ENCODE measurements at regions not wholly inside any gene's neighbourhood (a gene's known extent, or its start where the extent isn't known, plus 50 kb on each side); places are given as distances from the start of the nearest gene placed in this dataset.
"Not testable (repeated sequence)": the region's sequence is repeated elsewhere in the genome, so short reads cannot be mapped to it uniquely, and the experiment has no call there.

GRCh38 chr13:81058916-81059290, 718.0 kb upstream of the SPRY2 start:
- Histone ChIP-seq H3K4me3 (ENCODE audit: low read depth, low read length) (no peak overlapping the region), H3K36me3 (ENCODE audit: insufficient read depth) (no peaks in the 10 kb centered on the region), H3K4me1 (ENCODE audit: insufficient read depth) (no peaks in the 10 kb centered on the region), H3K27ac (ENCODE audit: low read depth) (no peak overlapping the region)
- no peak for DNase-seq (ENCODE audit: extremely low spot score)
- 27% methylated on average over 1 of the region's 1 CpG for WGBS

- H3K4me1 ChIP-seq (ENCODE audit: insufficient read depth) = no peaks in the 10 kb centered on the region
- H3K36me3 ChIP-seq (ENCODE audit: insufficient read depth) = no peaks in the 10 kb centered on the region
- no peak overlapping the region for H3K4me3 ChIP-seq (ENCODE audit: low read depth, low read length)
- H3K27ac ChIP-seq (ENCODE audit: low read depth) = no peak overlapping the region
- 63% methylated on average over 3 of the region's 3 CpGs for WGBS
- DNase-seq (ENCODE audit: extremely low spot score) = no peak
Measured at GRCh38 chr13:81058211-81058915, 717.4 kb upstream of the SPRY2 start.

DNA sequence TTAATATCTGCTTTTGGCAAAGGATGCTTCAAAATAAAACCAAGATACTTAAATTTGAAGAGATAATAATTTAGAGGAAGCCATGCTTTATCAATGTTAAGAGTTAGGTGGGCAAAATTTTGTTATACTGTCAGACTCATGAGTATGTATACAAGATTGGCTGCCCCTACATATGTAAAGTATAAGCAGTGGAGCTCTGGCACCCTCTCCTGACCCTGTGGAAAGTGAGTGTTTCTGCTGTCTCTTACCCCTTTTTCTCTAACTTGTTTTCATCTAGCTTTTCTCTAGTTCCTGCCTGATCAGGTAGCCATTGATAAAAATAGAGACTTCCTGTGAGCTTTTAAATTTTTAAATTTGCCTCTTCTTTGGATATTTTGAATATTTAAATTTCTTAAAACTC, 710.9 kb upstream of the SPRY2 start:
- DNase-seq (ENCODE audit: extremely low spot score) = no peak
- Histone ChIP-seq H3K4me3 (ENCODE audit: low read depth, low read length) (no peak overlapping the region), H3K36me3 (ENCODE audit: insufficient read depth) (no peaks in the 10 kb centered on the region), H3K27ac (ENCODE audit: low read depth) (no peak overlapping the region), H3K4me1 (ENCODE audit: insufficient read depth) (no peaks in the 10 kb centered on the region)

GRCh38 chr13:81048026-81048461, 707.1 kb upstream of the SPRY2 start:
- no peaks in the 10 kb centered on the region for H3K36me3 ChIP-seq (ENCODE audit: insufficient read depth)
- WGBS = 74% methylated on average over 7 of the region's 7 CpGs
- no peak overlapping the region for H3K27ac ChIP-seq (ENCODE audit: low read depth)
- no peaks in the 10 kb centered on the region for H3K4me1 ChIP-seq (ENCODE audit: insufficient read depth)
- no peak overlapping the region for H3K4me3 ChIP-seq (ENCODE audit: low read depth, low read length)
- DNase-seq (ENCODE audit: extremely low spot score) = no peak

DNA sequence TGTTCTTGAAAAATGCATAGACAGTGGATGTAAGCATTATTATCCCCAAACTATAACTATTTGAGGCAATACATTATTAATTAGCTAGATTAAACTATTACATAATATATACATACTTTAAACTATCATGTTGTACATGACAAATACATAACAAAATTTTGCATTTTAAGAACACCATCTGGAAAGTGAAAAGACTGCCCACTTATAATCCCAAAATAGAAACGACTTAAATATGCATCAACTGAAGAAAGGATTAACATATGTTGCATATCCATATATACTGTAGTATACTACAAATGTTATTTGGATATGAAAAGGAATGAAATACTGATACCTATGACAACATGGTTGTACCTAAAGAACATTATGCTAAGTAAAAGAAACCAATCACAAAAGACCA, 700.8 kb upstream of the SPRY2 start:
- no peak overlapping the region for H3K27ac ChIP-seq (ENCODE audit: low read depth)
- no peak overlapping the region for H3K4me3 ChIP-seq (ENCODE audit: low read depth, low read length)
- no peak for DNase-seq (ENCODE audit: extremely low spot score)
- H3K4me1 ChIP-seq (ENCODE audit: insufficient read depth) = no peaks in the 10 kb centered on the region
- no peaks in the 10 kb centered on the region for H3K36me3 ChIP-seq (ENCODE audit: insufficient read depth)
- WGBS = 65% methylated on average over 1 of the region's 1 CpG

DNA sequence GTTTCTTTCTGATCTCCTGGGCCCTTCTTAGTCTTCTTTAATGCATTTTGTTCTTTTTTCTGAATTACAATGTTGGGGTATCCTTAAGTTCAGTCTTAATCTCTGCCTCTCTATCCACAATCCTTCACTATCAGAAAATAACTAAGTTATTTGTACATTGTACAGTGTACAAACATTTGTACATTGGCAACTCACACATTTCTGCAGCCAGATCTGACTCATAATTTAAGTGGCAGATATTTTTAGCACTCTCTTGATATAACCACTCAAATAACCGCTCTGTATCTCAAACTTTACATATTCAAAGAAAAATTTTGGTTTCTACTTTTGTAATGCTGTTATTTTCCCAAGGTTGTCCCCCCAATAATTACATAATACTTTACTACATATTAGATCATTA, 691.1 kb upstream of the SPRY2 start:
- Histone ChIP-seq H3K36me3 (ENCODE audit: insufficient read depth) (no peaks in the 10 kb centered on the region), H3K4me3 (ENCODE audit: low read depth, low read length) (no peak overlapping the region), H3K4me1 (ENCODE audit: insufficient read depth) (no peaks in the 10 kb centered on the region), H3K27ac (ENCODE audit: low read depth) (no peak overlapping the region)
- 74% methylated on average over 1 of the region's 1 CpG for WGBS
- DNase-seq (ENCODE audit: extremely low spot score) = no peak

DNA sequence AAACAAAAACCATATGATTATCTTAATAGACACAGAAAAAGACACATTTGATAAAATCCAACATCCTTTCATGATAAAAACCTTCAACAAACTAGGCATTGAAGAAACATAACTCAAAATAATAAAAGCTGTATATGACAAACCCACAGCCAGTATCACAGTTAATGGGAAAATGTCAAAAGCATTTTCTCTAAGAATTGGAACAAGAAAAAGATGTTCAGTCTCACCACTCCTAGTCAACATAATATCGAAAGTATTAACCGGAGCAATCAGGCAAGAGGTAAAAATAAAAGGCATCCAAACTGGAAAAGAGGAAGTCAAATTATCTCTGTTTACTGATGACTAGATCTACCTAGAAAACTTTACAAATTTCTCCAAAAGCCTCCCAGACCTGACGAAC, 684.2 kb upstream of the SPRY2 start:
- WGBS = 59% methylated on average over 3 of the region's 3 CpGs
- Histone ChIP-seq H3K4me1 (ENCODE audit: insufficient read depth) (no peaks in the 10 kb centered on the region), H3K27ac (ENCODE audit: low read depth) (no peak overlapping the region), H3K4me3 (ENCODE audit: low read depth, low read length) (no peak overlapping the region), H3K36me3 (ENCODE audit: insufficient read depth) (no peaks in the 10 kb centered on the region)
- no peak for DNase-seq (ENCODE audit: extremely low spot score)

- Histone ChIP-seq H3K4me3 (ENCODE audit: low read depth, low read length) (no peak overlapping the region), H3K36me3 (ENCODE audit: insufficient read depth) (no peaks in the 10 kb centered on the region), H3K27ac (ENCODE audit: low read depth) (no peak overlapping the region), H3K4me1 (ENCODE audit: insufficient read depth) (no peaks in the 10 kb centered on the region)
- DNase-seq (ENCODE audit: extremely low spot score) = no peak
- WGBS = 84% methylated on average over 5 of the region's 5 CpGs
Measured at GRCh38 chr13:81021284-81021840, 680.4 kb upstream of the SPRY2 start.

- 73% methylated on average over 2 of the region's 2 CpGs for WGBS
- Histone ChIP-seq H3K4me3 (ENCODE audit: low read depth, low read length) (no peak overlapping the region), H3K27ac (ENCODE audit: low read depth) (no peak overlapping the region)
Measured at GRCh38 chr13:81020010-81020409, 679.1 kb upstream of the SPRY2 start.

GRCh38 chr13:81018936-81019335, 678.0 kb upstream of the SPRY2 start:
- H3K4me3 ChIP-seq (ENCODE audit: low read depth, low read length) = no peak overlapping the region
- DNase-seq (ENCODE audit: extremely low spot score) = no peak
- WGBS = 55% methylated on average over 3 of the region's 3 CpGs
- no peaks in the 10 kb centered on the region for H3K36me3 ChIP-seq (ENCODE audit: insufficient read depth)
- H3K4me1 ChIP-seq (ENCODE audit: insufficient read depth) = no peaks in the 10 kb centered on the region
- no peak overlapping the region for H3K27ac ChIP-seq (ENCODE audit: low read depth)

More at GRCh38 chr13:81020010-81020409, 679.1 kb upstream of the SPRY2 start:
- Histone ChIP-seq H3K36me3 (ENCODE audit: insufficient read depth) (no peaks in the 10 kb centered on the region), H3K4me1 (ENCODE audit: insufficient read depth) (no peaks in the 10 kb centered on the region)
- no peak for DNase-seq (ENCODE audit: extremely low spot score)

GRCh38 chr13:81017513-81018152, 676.7 kb upstream of the SPRY2 start:
- DNase-seq (ENCODE audit: extremely low spot score) = peak; percentile 8
- no peak overlapping the region for H3K4me3 ChIP-seq (ENCODE audit: low read depth, low read length)
- H3K36me3 ChIP-seq (ENCODE audit: insufficient read depth) = no peaks in the 10 kb centered on the region
- H3K27ac ChIP-seq (ENCODE audit: low read depth) = no peak overlapping the region
- no peaks in the 10 kb centered on the region for H3K4me1 ChIP-seq (ENCODE audit: insufficient read depth)
- 24% methylated on average over 4 of the region's 4 CpGs for WGBS

DNA sequence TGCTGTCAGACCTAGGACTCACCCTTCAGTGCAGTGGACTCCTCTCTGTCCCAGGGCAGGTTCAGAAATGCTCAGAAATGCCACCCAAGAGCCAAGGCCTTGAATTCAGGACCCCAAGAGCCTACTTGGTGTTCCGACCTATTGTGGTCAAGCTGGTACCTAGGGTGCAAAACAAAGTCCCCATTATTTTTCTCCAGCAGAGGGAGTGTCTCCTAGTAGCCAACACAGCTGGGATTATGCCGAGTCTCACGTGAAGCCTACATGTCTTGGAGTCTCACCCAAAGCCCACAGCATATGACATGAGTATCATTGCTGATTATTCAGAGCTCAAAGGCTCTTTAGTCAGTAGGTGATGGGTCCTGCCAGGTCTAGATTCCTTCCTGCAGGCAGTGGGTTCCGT, 671.1 kb upstream of the SPRY2 start:
- H3K4me3 ChIP-seq (ENCODE audit: low read depth, low read length) = no peak overlapping the region
- H3K36me3 ChIP-seq (ENCODE audit: insufficient read depth) = no peaks in the 10 kb centered on the region
- no peak overlapping the region for H3K27ac ChIP-seq (ENCODE audit: low read depth)
- DNase-seq (ENCODE audit: extremely low spot score) = no peak
- WGBS = 90% methylated on average over 4 of the region's 4 CpGs
- H3K4me1 ChIP-seq (ENCODE audit: insufficient read depth) = no peaks in the 10 kb centered on the region

GRCh38 chr13:81001828-81002385, 661.0 kb upstream of the SPRY2 start:
- Histone ChIP-seq H3K36me3 (ENCODE audit: insufficient read depth) (no peaks in the 10 kb centered on the region), H3K4me3 (ENCODE audit: low read depth, low read length) (no peak overlapping the region), H3K27ac (ENCODE audit: low read depth) (no peak overlapping the region), H3K4me1 (ENCODE audit: insufficient read depth) (no peaks in the 10 kb centered on the region)
- no peak for DNase-seq (ENCODE audit: extremely low spot score)
- WGBS = 48% methylated on average over 1 of the region's 1 CpG

GRCh38 chr13:80998603-80999002, 657.7 kb upstream of the SPRY2 start:
- 95% methylated on average over 15 of the region's 15 CpGs for WGBS
- H3K36me3 ChIP-seq (ENCODE audit: insufficient read depth); H3K4me1 ChIP-seq (ENCODE audit: insufficient read depth): not testable (repeated sequence)

More at GRCh38 chr13:80998603-80999002, 657.7 kb upstream of the SPRY2 start:
- not testable (repeated sequence) for DNase-seq (ENCODE audit: extremely low spot score); H3K27ac ChIP-seq (ENCODE audit: low read depth); H3K4me3 ChIP-seq (ENCODE audit: low read depth, low read length)
